ENCODE measurements at regions not wholly inside any gene's neighbourhood (a gene's known extent, or its start where the extent isn't known, plus 50 kb on each side); places are given as distances from the start of the nearest gene placed in this dataset.
"Not testable (repeated sequence)": the region's sequence is repeated elsewhere in the genome, so short reads cannot be mapped to it uniquely, and the experiment has no call there.

DNA sequence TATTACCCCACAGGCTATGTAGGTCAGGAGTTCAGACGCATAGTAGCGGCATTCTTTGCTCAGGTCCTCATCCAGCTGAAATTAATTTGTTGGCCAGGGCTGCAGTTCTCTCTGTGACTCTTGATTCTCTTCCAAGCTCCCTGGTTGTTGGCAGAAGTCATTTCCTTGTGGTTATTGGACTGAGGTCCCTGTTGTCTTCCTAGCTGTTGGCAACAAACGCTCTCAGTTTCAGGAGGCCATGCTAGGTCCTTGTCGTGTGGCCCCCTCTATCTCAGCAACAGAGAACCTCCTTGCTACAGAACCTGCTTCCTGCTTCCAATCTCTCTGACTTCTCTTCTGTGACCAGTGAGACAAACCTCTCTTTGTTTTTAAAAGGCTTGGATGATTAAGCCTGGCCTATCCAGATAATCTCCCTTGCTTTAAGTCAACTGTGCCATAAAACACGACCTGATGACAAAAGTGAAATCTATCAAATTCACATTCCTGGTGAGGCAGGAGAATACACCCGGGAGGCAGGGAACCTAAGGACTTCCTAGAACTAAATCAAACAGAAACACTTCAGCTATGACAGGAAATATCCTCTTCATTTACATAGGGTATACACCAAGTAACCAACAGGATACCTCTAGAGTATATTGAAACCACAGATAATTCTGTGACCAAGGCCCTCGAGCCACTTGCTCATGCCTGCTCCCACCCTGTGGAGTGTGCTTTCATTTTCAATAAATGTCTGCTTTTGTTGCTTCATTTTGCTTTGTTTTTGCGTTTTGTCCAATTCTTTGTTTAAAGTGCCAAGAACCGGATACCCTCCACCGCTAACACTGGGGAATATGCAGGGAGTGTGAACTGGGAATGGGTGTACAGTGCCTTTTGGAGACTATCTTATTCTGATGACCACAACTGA is 196.0 kb downstream of the BTBD3 start:
- no peak for DNase-seq (ENCODE audit: low spot score)

DNA sequence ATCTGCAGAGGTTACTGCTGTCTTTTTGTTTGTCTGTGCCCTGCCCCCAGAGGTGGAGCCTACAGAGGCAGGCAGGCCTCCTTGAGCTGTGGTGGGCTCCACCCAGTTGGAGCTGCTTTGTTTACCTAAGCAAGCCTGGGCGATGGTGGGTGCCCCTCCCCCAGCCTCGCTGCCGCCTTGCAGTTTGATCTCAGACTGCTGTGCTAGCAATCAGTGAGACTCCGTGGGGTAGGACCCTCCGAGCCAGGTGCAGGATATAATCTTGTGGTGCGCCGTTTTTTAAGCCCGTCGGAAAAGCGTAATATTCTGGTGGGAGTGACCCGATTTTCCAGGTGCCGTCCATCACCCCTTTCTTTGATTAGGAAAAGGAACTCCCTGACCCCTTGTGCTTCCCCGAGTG is 211.4 kb downstream of the BTBD3 start:
- DNase-seq (ENCODE audit: low spot score), result not testable (repeated sequence)

GRCh38 chr20:12129532-12129931 is 211.8 kb downstream of the BTBD3 start:
- DNase-seq (ENCODE audit: low spot score), result not testable (repeated sequence)

DNA sequence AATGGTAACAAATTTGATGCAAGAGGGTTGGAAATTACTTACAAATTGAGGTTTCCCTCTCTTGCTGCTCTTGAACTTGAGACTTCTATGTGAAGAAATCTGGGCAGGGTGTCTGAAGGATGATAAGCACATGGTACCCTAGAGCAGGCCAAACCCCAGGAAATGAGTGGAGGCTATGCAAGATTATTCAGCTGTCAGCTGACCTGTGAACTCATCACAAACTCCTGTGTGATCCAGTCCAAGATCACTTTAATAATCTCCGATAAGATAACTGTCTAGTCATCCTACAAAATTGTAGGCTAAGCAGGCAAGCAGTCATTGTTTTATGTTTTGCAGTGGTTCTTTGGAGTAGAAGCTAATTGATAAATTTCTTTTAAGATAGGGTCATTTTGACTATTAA is 213.1 kb downstream of the BTBD3 start:
- DNase-seq (ENCODE audit: low spot score), result no peak

DNA sequence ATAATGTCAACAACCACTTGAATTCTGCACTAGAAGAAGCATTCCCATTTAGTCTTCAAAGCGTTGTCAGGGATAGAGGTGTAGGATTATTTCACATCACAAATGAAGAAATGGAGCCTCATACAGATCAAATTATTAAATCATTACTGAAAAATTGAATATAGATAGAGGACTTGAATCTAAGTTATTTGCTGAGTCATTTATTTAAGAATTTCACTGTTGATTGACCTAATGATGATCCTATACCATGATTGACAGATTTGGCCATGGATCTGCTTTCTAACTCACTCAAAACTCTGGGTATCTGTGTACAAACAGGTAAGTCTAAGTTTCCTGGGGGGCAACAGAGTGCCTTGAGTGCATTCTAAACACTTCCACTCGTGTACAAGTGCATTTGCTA is 215.9 kb downstream of the BTBD3 start:
- DNase-seq (ENCODE audit: low spot score), result no peak

GRCh38 chr20:12145951-12146350 is 228.3 kb downstream of the BTBD3 start:
- not testable (repeated sequence) for DNase-seq (ENCODE audit: low spot score)

GRCh38 chr20:12152996-12153395 is 235.3 kb downstream of the BTBD3 start:
- no peak for DNase-seq (ENCODE audit: low spot score)

DNA sequence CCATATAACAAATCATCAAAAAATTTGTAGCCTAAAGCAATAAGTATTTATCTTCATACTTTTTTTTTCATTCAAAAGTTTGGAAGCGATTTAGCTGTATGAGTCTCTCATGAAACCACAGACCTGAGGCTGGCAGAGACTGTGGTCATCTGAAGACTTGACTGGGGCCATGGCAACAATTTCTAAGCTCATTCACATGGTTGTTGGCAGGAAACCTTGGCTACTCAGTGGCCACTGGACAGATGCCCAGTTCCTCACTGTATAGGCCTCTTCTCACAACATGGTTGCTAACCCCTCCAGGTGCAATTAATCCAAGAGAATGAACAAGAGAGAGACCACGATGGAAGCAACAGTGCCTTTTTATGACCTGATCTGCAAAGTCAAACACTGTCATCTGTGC is 235.9 kb downstream of the BTBD3 start:
- no peak for DNase-seq (ENCODE audit: low spot score)

DNA sequence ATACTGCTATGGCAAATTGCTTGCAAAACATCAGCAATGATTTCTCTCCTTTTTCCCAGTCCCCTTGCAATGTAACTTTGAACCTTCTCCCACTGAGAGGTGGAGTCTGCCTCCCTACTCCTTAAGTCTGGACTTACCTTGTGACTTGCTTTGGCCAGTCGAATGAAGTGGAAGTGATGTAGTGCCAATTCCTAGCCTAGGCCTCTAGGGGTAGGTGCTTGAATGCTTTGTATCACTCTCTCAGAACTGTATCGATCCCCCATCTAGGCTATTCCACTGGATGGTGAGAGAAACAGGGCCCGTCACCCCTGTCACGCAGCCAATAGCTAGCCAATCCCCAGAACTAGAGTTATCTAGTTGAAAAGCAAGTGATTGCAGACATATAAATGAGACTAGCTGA is 238.6 kb downstream of the BTBD3 start:
- no peak for DNase-seq (ENCODE audit: low spot score)

DNA sequence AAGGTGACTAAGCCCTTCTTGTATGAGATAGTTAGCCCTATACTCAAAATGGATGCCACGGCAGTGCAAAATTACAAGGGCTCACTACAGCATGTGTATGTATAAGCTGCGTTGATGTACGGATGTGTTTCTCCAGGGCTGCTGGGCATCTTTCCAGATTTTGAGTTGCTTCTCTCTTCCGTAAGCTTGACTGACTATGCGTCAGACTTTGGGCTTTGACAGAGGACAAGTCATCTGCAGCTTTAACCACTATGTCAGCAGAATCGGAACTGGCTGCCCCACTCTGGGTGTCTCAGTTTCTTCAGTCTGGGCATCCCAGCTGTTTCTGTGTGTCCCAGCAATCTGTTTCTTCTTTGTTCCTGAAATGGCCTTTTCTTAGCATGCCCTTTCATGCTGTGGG is 241.6 kb downstream of the BTBD3 start:
- DNase-seq (ENCODE audit: low spot score), result no peak

- no peak for DNase-seq (ENCODE audit: low spot score)
These were observed 244.0 kb downstream of the BTBD3 start for GRCh38 chr20:12161734-12162133.

GRCh38 chr20:12166053-12166717 is 248.5 kb downstream of the BTBD3 start:
- DNase-seq (ENCODE audit: low spot score), result peak; percentile 1

DNA sequence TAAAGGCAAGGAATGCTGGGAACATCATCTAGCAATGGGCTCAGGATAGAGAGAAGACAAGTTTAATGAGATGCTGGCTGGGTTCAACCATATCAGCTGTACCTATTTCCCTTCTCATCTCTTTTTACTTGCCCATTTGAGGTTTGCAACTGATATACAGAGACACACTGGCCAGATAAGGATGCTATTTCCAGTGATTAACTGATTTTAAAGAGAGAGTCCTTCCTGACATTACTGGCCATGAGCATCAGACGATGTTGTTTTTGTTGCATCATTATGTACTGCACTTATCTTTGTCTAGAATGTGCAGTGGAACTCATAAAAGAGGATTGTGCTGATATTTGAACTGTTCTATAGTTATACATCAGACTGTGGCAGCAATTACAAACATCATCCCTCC is 252.7 kb downstream of the BTBD3 start:
- DNase-seq (ENCODE audit: low spot score), result no peak

DNA sequence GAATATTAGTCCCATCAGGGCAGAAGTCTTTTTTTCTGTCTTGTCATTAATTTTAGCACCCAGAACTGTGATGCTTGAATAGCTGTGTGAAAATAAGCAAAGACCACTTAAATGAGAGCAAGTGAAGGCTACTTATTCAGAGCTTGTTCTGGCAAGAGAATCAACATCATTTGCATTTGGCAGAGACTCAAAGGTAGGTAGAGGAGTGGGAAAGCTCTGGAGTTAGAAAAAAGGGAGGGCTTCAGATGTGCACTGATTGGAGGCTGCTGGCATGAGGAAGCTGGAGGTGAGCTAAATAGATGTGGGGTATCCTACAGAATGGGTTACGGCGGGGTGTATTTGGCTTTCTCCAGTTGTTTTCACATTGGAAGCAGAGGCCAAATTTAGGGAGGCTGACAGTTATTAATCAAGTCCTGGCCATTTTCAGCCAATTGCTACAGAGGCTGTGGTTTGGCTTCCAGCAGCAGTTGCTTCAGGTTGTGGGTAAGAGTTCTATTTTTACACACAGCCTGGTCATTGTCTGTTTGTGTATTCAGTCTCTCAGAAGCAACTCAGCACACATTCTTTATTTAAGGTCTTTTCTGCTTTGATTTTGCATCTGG is 254.3 kb downstream of the BTBD3 start:
- DNase-seq (ENCODE audit: low spot score), result no peak

DNA sequence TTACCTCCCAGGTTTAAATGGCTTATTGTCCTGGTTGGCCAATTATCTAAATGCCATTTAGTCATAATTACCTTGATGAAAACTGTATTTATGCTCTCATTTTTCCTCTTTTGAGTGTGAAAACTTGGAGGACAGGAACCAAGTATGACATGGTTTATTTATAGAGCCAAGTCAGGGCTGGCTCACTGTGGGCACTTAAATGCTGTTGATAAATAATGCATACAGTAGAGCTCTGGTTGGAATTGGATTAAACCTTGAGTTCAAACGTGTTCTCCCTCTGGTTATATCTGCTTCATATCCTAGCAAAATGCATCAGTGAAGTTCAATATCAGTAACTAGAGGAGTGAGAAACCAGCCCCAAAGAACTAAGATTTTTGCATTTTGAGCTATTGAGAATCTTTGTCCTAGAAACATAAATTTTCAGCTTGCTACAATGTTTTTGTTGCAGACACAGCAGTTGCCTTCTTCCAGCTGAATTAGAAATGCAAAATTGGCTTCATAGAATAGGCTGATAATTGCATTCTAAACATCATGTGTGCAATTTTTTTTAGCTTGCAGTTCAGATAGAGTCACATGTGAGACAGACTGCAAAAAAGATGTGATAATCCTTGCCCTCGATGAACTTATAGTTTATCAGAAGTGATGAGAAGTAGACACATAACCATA is 255.8 kb downstream of the BTBD3 start:
- no peak for DNase-seq (ENCODE audit: low spot score)

GRCh38 chr20:12175538-12175937 is 257.8 kb downstream of the BTBD3 start:
- no peak for DNase-seq (ENCODE audit: low spot score)

DNA sequence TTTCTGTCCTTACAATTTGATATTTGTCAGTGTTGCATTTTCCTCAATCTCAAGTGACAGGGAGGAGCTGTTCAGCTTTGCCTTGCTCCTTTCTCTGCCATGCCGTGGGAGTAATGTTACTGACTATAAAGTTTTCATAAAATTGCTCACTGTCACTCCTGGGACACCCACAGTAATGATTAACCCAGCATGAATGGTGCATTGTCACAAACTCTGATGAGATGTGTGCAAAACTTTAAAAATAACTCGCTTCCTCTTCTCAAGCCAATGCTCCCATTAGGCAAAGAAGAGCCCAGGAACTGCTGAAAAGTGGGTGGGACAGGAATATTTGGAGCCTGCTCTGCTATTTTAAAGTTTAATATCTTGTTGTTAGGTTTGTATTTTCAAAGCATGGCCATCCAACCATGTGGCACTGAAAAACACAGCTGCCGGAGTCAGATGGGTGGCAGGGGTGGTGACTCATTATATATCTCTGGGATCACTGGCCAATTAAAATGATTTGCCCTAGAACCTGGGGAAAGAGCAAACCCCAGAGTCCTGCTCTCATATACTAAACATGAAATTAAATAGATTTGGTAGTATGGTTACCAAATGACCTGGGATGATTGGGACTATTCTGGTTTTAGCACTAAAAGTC is 260.1 kb downstream of the BTBD3 start:
- DNase-seq (ENCODE audit: low spot score), result no peak

GRCh38 chr20:12179692-12180091 is 262.0 kb downstream of the BTBD3 start:
- no peak for DNase-seq (ENCODE audit: low spot score)

GRCh38 chr20:12180107-12180661 is 262.5 kb downstream of the BTBD3 start:
- DNase-seq (ENCODE audit: low spot score), result no peak

DNA sequence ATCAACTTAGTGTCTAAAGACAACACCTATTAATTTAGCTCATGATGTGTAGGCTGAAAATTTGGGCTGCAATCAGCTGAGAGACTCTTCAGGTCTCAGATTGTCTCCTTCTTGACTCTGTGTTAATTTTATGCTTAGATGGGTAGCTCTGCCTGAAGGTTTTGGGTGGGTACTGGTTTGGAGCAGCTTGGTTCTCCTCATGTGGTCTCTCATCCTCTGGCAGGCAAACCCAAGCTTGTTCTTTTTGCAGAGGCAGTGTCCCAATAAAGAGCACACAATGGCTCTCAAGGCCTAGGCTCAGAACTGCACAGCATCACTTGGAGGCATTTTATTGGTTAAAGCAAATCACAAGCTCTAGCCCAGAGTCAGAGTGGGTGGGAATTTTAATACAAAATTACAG is 280.6 kb downstream of the BTBD3 start:
- no peak for DNase-seq (ENCODE audit: low spot score)

- no peak for DNase-seq (ENCODE audit: low spot score)
These were observed 282.0 kb downstream of the BTBD3 start for GRCh38 chr20:12199703-12200102.

All from hepatic stellate cell (primary cell).